PFSK-1 (cell line): ENCODE measurements at regions not wholly inside any gene's neighbourhood (a gene's known extent, or its start where the extent isn't known, plus 50 kb on each side); places are given as distances from the start of the nearest gene placed in this dataset.

Source experiments
- POLR2AphosphoS5 ChIP-seq: IDR thresholded peaks from 2 replicates; pipeline ENCODE4 v1.6.1; 2012; ENCODE audit warnings: low read depth, mild to moderate bottlenecking, control low read depth, low read length, moderate library complexity
- REST ChIP-seq, 2 experiments: IDR thresholded peaks; 2 replicates each; pipeline versions ENCODE4 v1.6.1 to v1.8.0; 2011 to 2012; ENCODE audit warnings: low read depth in 2 of 2, low read length in 2 of 2, control low read depth in 1 of 2, inconsistent platforms in 1 of 2, mild to moderate bottlenecking in 1 of 2, moderate library complexity in 1 of 2; ENCODE audit not compliant: insufficient read depth in 1 of 2
- TAF1 ChIP-seq: IDR thresholded peaks from 2 replicates; pipeline ENCODE4 v1.6.1; 2012; ENCODE audit warnings: low read length, control low read depth, borderline replicate concordance; ENCODE audit not compliant: insufficient read depth

GRCh38 chr4:67234296-67234695 is 311.0 kb downstream of the CENPC start:
- TF ChIP-seq POLR2AphosphoS5 (no peak), TAF1 (no peak), REST (IDR thresholded peaks at IDR 0.05; ENCODE audit: insufficient read depth in 1 of 2, low read depth in 2 of 2, low read length in 2 of 2) (no peak)
